Stimulated activated naive B cell treated with anti-CD40 and anti-IgM and Interleukin-4, amounts not matched to agents 10 μg/mL and 1 μg/mL and 100 μg/mL, for 72 hours (primary cell): ENCODE measurements at regions not wholly inside any gene's neighbourhood (a gene's known extent, or its start where the extent isn't known, plus 50 kb on each side); places are given as distances from the start of the nearest gene placed in this dataset.
"Not testable (repeated sequence)": the region's sequence is repeated elsewhere in the genome, so short reads cannot be mapped to it uniquely, and the experiment has no call there.

Source experiments
- ATAC-seq, 2 donors: fragments of 150-1000 bp; cut with Tn5 transposase; replicated peaks; 2 replicates each; pipeline ENCODE4 v1.10.0; 2021; ENCODE audit warnings: moderate library complexity in 1 of 2
- DNase-seq: peaks from one replicate; pipeline ENCODE4 v3.0.0; 2021
- H3K27ac Mint-ChIP-seq: one replicate; pipeline ENCODE4 v1.8.0; 2022; ENCODE audit warnings: mild to moderate bottlenecking, mixed read lengths
- H3K27me3 Mint-ChIP-seq, 2 donors: one replicate each; pipeline ENCODE4 v1.8.0; 2022; ENCODE audit warnings: mixed read lengths in 2 of 2
- H3K36me3 Mint-ChIP-seq, 2 donors: one replicate each; pipeline ENCODE4 v1.8.0; 2022; ENCODE audit warnings: mixed read lengths in 2 of 2, mild to moderate bottlenecking in 1 of 2
- H3K4me1 Mint-ChIP-seq, 2 donors: one replicate each; pipeline ENCODE4 v1.8.0; 2022; ENCODE audit warnings: mixed read lengths in 2 of 2, mild to moderate bottlenecking in 1 of 2
- H3K4me3 Mint-ChIP-seq, 2 donors: one replicate each; pipeline ENCODE4 v1.8.0; 2022; ENCODE audit warnings: mild to moderate bottlenecking in 2 of 2, mixed read lengths in 2 of 2, moderate library complexity in 1 of 2
- H3K9me3 Mint-ChIP-seq, 2 donors: one replicate each; pipeline ENCODE4 v1.8.0; 2022; ENCODE audit warnings: mixed read lengths in 2 of 2, mild to moderate bottlenecking in 1 of 2

GRCh38 chr5:136743052-136743451 lies 377.7 kb upstream of the TRPC7 start:
- H3K4me1 Mint-ChIP-seq, result no peaks in the 10 kb centered on the region

GRCh38 chr5:136740228-136740627 lies 374.9 kb upstream of the TRPC7 start:
- DNase-seq (no peak), ATAC-seq (no peak)
- Mint-ChIP-seq H3K27me3 (no peaks in the 10 kb centered on the region), H3K36me3 (peaks cover 1 to 6% of the 10 kb centered on the region in 2 donors), H3K4me3 (no peak overlapping the region), H3K4me1 (no peaks in the 10 kb centered on the region), H3K27ac (no peak overlapping the region), H3K9me3 (peaks cover 33 to 35% of the 10 kb centered on the region in 2 donors)

More at GRCh38 chr5:136743052-136743451, 377.7 kb upstream of the TRPC7 start:
- ATAC-seq (no peak), DNase-seq (no peak)
- no peaks in the 10 kb centered on the region for H3K27me3 Mint-ChIP-seq
- H3K36me3 Mint-ChIP-seq, result peaks cover 1 to 6% of the 10 kb centered on the region in 2 donors
- H3K4me3 Mint-ChIP-seq, result no peak overlapping the region
- no peak overlapping the region for H3K27ac Mint-ChIP-seq
- peaks cover 24 to 32% of the 10 kb centered on the region in 2 donors for H3K9me3 Mint-ChIP-seq

- not testable (repeated sequence) for DNase-seq, H3K4me3 Mint-ChIP-seq, ATAC-seq, H3K36me3 Mint-ChIP-seq, H3K27me3 Mint-ChIP-seq, H3K27ac Mint-ChIP-seq, H3K4me1 Mint-ChIP-seq
- H3K9me3 Mint-ChIP-seq, result peaks cover 31 to 32% of the 10 kb centered on the region in 2 donors
Measured at GRCh38 chr5:136739271-136739670, 373.9 kb upstream of the TRPC7 start.

- Mint-ChIP-seq H3K9me3 (peaks cover 29 to 31% of the 10 kb centered on the region in 2 donors), H3K4me1 (no peaks in the 10 kb centered on the region), H3K4me3 (no peak overlapping the region), H3K27ac (no peak overlapping the region), H3K27me3 (no peaks in the 10 kb centered on the region), H3K36me3 (peaks cover 1 to 6% of the 10 kb centered on the region in 2 donors)
- ATAC-seq, result no peak
- no peak for DNase-seq
Measured at GRCh38 chr5:136738829-136739228, 373.5 kb upstream of the TRPC7 start.

- H3K27me3 Mint-ChIP-seq, result no peaks in the 10 kb centered on the region
- no peaks in the 10 kb centered on the region for H3K4me1 Mint-ChIP-seq
- H3K4me3 Mint-ChIP-seq, result no peak overlapping the region
- no peak overlapping the region for H3K27ac Mint-ChIP-seq
- H3K36me3 Mint-ChIP-seq, result no peaks in the 10 kb centered on the region
- H3K9me3 Mint-ChIP-seq, result peaks cover 14 to 18% of the 10 kb centered on the region in 2 donors
- DNase-seq (no peak), ATAC-seq (no peak)
Measured at GRCh38 chr5:136736021-136736420, 370.7 kb upstream of the TRPC7 start.

- H3K9me3 Mint-ChIP-seq, result peaks cover 14 to 17% of the 10 kb centered on the region in 2 donors
- H3K27me3 Mint-ChIP-seq, H3K4me3 Mint-ChIP-seq, DNase-seq, ATAC-seq, H3K4me1 Mint-ChIP-seq, H3K36me3 Mint-ChIP-seq, H3K27ac Mint-ChIP-seq: not testable (repeated sequence)
Measured at GRCh38 chr5:136735611-136736010, 370.3 kb upstream of the TRPC7 start.

GRCh38 chr5:136734628-136735027 lies 369.3 kb upstream of the TRPC7 start:
- DNase-seq (no peak), ATAC-seq (no peak)
- Mint-ChIP-seq H3K36me3 (no peaks in the 10 kb centered on the region), H3K27ac (no peak overlapping the region), H3K4me1 (no peaks in the 10 kb centered on the region), H3K27me3 (no peaks in the 10 kb centered on the region), H3K4me3 (no peak overlapping the region), H3K9me3 (peaks cover 14 to 15% of the 10 kb centered on the region in 2 donors)

GRCh38 chr5:136732751-136733150 lies 367.4 kb upstream of the TRPC7 start:
- no peaks in the 10 kb centered on the region for H3K36me3 Mint-ChIP-seq
- no peaks in the 10 kb centered on the region for H3K27me3 Mint-ChIP-seq
- ATAC-seq (no peak), DNase-seq (no peak)
- H3K4me1 Mint-ChIP-seq, result no peaks in the 10 kb centered on the region
- H3K9me3 Mint-ChIP-seq, result peaks cover 3 to 6% of the 10 kb centered on the region in 2 donors
- no peak overlapping the region for H3K4me3 Mint-ChIP-seq
- H3K27ac Mint-ChIP-seq, result no peak overlapping the region

- Mint-ChIP-seq H3K9me3 (peaks cover 0 to 2% of the 10 kb centered on the region in 2 donors), H3K4me1 (no peaks in the 10 kb centered on the region), H3K4me3 (no peak overlapping the region), H3K36me3 (no peaks in the 10 kb centered on the region), H3K27me3 (no peaks in the 10 kb centered on the region), H3K27ac (no peak overlapping the region)
- DNase-seq (no peak), ATAC-seq (no peak)
Measured at GRCh38 chr5:136731241-136731900, 366.0 kb upstream of the TRPC7 start.

GRCh38 chr5:136730426-136730825 lies 365.1 kb upstream of the TRPC7 start:
- no peak for ATAC-seq
- no peak overlapping the region for H3K27ac Mint-ChIP-seq

GRCh38 chr5:136729901-136730355 lies 364.6 kb upstream of the TRPC7 start:
- ATAC-seq, result no peak
- no peaks in the 10 kb centered on the region for H3K4me1 Mint-ChIP-seq
- H3K27me3 Mint-ChIP-seq, result no peaks in the 10 kb centered on the region
- no peaks in the 10 kb centered on the region for H3K9me3 Mint-ChIP-seq
- no peak overlapping the region for H3K4me3 Mint-ChIP-seq
- H3K36me3 Mint-ChIP-seq, result no peaks in the 10 kb centered on the region
- no peak for DNase-seq
- H3K27ac Mint-ChIP-seq, result no peak overlapping the region

More at GRCh38 chr5:136730426-136730825, 365.1 kb upstream of the TRPC7 start:
- Mint-ChIP-seq H3K9me3 (no peaks in the 10 kb centered on the region), H3K36me3 (no peaks in the 10 kb centered on the region), H3K4me3 (no peak overlapping the region), H3K27me3 (no peaks in the 10 kb centered on the region), H3K4me1 (no peaks in the 10 kb centered on the region)
- no peak for DNase-seq

- Mint-ChIP-seq H3K27ac (no peak overlapping the region), H3K36me3 (no peaks in the 10 kb centered on the region), H3K4me1 (no peaks in the 10 kb centered on the region), H3K4me3 (no peak overlapping the region), H3K9me3 (no peaks in the 10 kb centered on the region), H3K27me3 (no peaks in the 10 kb centered on the region)
- ATAC-seq (no peak), DNase-seq (no peak)
Measured at GRCh38 chr5:136726506-136726905, 361.2 kb upstream of the TRPC7 start.

- Mint-ChIP-seq H3K4me1 (no peaks in the 10 kb centered on the region), H3K4me3 (no peak overlapping the region), H3K9me3 (no peaks in the 10 kb centered on the region), H3K27ac (no peak overlapping the region), H3K27me3 (no peaks in the 10 kb centered on the region), H3K36me3 (no peaks in the 10 kb centered on the region)
- no peak for ATAC-seq
- no peak for DNase-seq
Measured at GRCh38 chr5:136724161-136724560, 358.8 kb upstream of the TRPC7 start.

GRCh38 chr5:136722581-136722980 lies 357.2 kb upstream of the TRPC7 start:
- H3K36me3 Mint-ChIP-seq, result no peaks in the 10 kb centered on the region

GRCh38 chr5:136722086-136722485 lies 356.7 kb upstream of the TRPC7 start:
- H3K9me3 Mint-ChIP-seq, result no peaks in the 10 kb centered on the region
- H3K36me3 Mint-ChIP-seq, result no peaks in the 10 kb centered on the region
- no peak overlapping the region for H3K4me3 Mint-ChIP-seq
- no peak for ATAC-seq
- no peak overlapping the region for H3K27ac Mint-ChIP-seq
- no peak for DNase-seq
- H3K4me1 Mint-ChIP-seq, result no peaks in the 10 kb centered on the region
- H3K27me3 Mint-ChIP-seq, result no peaks in the 10 kb centered on the region

More at GRCh38 chr5:136722581-136722980, 357.2 kb upstream of the TRPC7 start:
- no peaks in the 10 kb centered on the region for H3K4me1 Mint-ChIP-seq
- no peak for ATAC-seq
- no peaks in the 10 kb centered on the region for H3K9me3 Mint-ChIP-seq
- no peak overlapping the region for H3K27ac Mint-ChIP-seq
- H3K4me3 Mint-ChIP-seq, result no peak overlapping the region
- no peaks in the 10 kb centered on the region for H3K27me3 Mint-ChIP-seq
- no peak for DNase-seq
